ENCODE measurements at regions not wholly inside any gene's neighbourhood (a gene's known extent, or its start where the extent isn't known, plus 50 kb on each side); places are given as distances from the start of the nearest gene placed in this dataset.

- TF ChIP-seq CTCF (IDR thresholded peaks at IDR 0.05; ENCODE audit: low read depth, low read length, missing input control) (no peak), REST (IDR thresholded peaks at IDR 0.05) (no peak), RAD21 (IDR thresholded peaks at IDR 0.05) (no peak), RXRA (IDR thresholded peaks at IDR 0.05) (no peak), EGR1 (IDR thresholded peaks at IDR 0.05; ENCODE audit: low read depth in 2 of 2) (no peak), SP1 (IDR thresholded peaks at IDR 0.05) (no peak), YY1 (IDR thresholded peaks at IDR 0.05) (no peak), MAX (IDR thresholded peaks at IDR 0.05) (no peak), GABPA (IDR thresholded peaks at IDR 0.05 in 1 of 2, conservative IDR thresholded peaks at IDR 0.05 in 1 of 2) (no peak), ATF3 (IDR thresholded peaks at IDR 0.05) (no peak), TAF1 (conservative IDR thresholded peaks at IDR 0.05) (no peak), ZBTB33 (IDR thresholded peaks at IDR 0.05) (no peak), JUND (IDR thresholded peaks at IDR 0.05) (no peak), FOXA1 (IDR thresholded peaks at IDR 0.05) (no peak)
Measured at GRCh38 chr13:80740071-80740470, 399.1 kb upstream of the SPRY2 start.
